HG03039 (cell line): ENCODE measurements at regions not wholly inside any gene's neighbourhood (a gene's known extent, or its start where the extent isn't known, plus 50 kb on each side); places are given as distances from the start of the nearest gene placed in this dataset.

Experiments used
- ATAC-seq: cut with Tn5 transposase; IDR thresholded peaks from one replicate; pipeline ENCODE4 v1.9.1; 2021; ENCODE audit warnings: mild to moderate bottlenecking, moderate library complexity; ENCODE audit not compliant: unreplicated experiment

- ATAC-seq = no peak
Observed at GRCh38 chr2:217393585-217394032, 533.7 kb upstream of the TNP1 start.

GRCh38 chr2:217392930-217393584 is 533.2 kb upstream of the TNP1 start:
- no peak for ATAC-seq

DNA sequence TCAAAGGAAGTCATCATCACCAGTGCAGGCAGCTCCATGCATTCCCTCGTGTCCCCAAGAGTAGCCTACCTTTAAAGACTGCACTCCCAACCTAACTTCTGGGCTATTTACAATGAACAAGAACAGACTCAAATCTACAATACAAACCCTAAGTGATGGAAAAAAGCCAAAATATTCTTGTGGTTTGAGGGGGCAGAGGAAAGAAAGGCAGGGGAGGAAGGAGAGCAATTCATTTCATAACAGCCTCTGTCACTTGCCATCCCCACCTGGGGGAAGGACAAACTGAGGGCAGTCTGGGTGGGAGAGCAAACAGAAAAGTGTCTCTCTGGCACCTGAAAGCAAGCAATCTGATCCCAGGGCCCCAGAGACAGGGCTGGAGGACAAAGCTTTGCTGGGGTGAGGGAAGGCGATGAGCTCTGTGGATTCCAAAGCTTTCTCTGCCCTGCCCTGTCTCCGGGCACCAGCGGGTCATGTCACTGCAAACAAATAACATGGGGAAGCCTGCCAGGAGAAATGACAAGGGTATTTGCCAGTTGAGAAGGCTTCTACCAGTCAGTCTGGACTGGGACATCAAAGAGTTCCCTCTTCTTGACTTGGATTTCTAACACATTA is 528.0 kb upstream of the TNP1 start:
- no peak for ATAC-seq

DNA sequence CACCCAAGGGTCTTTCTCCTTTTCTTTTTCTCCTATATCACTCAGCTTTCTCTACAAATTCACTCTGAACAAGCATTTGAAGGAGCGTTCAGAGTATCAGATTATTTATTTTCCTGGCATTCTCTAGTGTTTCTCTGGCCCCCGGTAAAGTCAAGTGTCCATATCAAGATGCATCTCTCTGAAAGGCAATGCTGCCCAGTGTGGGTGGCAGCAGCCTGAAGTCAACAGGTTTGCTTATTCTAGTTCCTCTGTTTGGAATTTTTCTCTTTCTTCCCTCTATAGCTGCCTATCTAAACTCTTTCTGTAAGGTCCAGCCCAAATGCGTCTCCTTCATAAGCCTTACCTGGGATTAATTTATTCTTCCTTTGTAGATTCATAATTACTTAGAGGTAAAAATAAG is 526.2 kb upstream of the TNP1 start:
- no peak for ATAC-seq

- no peak for ATAC-seq
Observed at GRCh38 chr2:217383620-217384019, 523.8 kb upstream of the TNP1 start.

DNA sequence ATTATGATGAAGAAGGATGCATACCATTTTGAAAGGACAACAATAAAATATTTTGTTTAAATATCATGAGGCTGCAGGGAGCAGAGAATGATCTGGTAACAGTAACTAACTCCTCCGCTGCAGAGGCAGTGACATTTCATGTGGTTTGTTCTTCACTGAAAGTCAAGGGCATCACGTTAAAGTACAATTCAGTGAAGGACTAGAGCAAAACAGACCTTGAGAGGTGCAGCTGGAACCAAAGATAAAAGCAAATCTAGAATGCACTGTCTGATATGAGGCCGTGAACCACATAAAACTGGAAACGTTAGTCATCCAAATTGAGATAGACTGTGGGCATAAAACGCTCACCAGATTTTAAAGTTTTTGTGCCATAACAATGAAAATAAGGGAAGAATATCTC is 522.9 kb upstream of the TNP1 start:
- ATAC-seq = no peak

GRCh38 chr2:217379807-217380206 is 519.9 kb upstream of the TNP1 start:
- no peak for ATAC-seq

- ATAC-seq = no peak
Observed at GRCh38 chr2:217372794-217373193, 512.9 kb upstream of the TNP1 start.

GRCh38 chr2:217371781-217372213 is 511.9 kb upstream of the TNP1 start:
- no peak for ATAC-seq

- no peak for ATAC-seq
Observed at GRCh38 chr2:217370391-217370790, 510.5 kb upstream of the TNP1 start.

GRCh38 chr2:217367464-217367863 is 507.6 kb upstream of the TNP1 start:
- no peak for ATAC-seq

DNA sequence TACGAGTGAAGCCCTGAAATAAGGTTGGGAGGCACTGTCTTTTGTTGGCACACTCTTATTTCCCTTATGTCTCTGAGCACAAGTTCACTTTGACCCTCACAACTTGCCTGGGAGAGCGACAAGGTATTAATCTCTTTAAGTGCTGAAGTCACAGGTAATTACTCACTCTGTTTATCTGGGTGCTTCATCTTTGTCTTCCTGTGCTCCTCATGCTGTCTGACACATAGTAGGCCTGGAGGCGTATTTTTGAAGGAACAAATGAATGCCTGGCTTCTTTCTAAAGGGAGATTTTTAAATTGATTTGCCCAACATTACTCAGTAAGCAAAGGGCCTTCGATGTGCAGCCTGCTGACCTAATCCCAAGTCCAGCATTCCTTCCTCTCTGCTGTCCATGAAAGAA is 507.1 kb upstream of the TNP1 start:
- ATAC-seq = no peak

- no peak for ATAC-seq
Observed at GRCh38 chr2:217366266-217366895, 506.5 kb upstream of the TNP1 start.

DNA sequence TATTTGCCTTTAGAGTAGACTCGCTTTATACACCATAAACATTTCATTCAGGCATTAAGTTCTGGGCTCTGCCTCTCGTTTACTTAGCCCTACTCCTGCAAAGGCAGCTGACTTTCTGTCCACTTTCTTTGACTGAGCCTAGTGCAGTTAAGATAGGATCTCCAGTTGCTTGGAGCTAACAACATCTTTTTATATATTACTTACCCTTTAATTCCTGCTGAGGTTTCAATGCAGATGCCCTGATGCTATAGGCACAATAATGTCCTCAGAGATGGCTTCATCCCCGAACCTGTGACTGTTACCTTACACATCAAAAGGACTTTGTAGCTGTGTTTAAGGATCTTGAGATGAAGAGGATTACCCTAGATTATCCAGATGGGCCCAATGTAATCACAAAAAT is 505.8 kb upstream of the TNP1 start:
- no peak for ATAC-seq

- ATAC-seq = no peak
Observed at GRCh38 chr2:217364224-217364623, 504.4 kb upstream of the TNP1 start.

DNA sequence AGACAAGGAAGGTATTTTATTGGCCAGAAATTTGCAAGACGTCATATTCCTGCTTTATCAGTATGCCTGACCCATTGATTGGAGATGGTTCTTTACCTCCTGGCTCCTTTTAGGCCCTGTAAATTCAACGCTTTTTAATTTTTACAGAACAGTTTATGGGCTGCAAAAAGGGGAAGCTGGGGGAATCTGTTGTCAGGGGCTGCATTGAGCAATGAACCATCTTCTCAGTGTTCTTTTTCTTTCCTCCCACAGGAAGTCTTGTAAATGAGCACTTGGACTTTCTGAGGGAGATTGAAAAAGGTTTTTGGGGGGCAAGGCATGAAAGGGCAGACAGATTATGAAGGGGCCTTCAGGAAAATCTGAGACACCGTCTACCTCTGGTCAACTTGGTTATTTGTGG is 503.6 kb upstream of the TNP1 start:
- no peak for ATAC-seq

GRCh38 chr2:217362710-217363109 is 502.8 kb upstream of the TNP1 start:
- ATAC-seq = no peak

- no peak for ATAC-seq
Observed at GRCh38 chr2:217362286-217362685, 502.4 kb upstream of the TNP1 start.

DNA sequence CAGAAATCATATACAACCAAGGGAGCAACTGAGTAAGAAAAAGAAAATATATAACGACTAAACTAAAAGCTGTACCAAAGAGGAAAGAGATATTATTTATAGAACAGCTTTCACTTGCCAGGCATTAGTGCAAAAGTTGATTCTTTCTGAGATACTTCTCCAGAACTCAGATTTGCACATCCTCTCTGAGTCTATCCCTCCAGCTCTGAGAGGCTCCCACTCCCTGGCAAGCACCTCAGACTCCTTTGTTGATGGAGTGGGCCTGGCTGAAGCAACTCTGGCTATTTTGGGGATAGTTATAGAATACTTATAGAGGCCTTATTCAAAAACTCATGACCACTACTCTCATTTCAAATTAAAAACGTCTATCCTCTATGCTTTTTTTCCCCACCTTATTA is 501.6 kb upstream of the TNP1 start:
- no peak for ATAC-seq

GRCh38 chr2:217360781-217361482 is 501.1 kb upstream of the TNP1 start:
- no peak for ATAC-seq

- ATAC-seq = no peak
Observed at GRCh38 chr2:217360111-217360510, 500.2 kb upstream of the TNP1 start.
